Hepatocyte (in vitro differentiated cells): ENCODE measurements at regions not wholly inside any gene's neighbourhood (a gene's known extent, or its start where the extent isn't known, plus 50 kb on each side); places are given as distances from the start of the nearest gene placed in this dataset.

Source experiments
- DNase-seq: peaks from one replicate; pipeline ENCODE4 v3.0.0-alpha.2; 2016; ENCODE audit warnings: low spot score
- H2AFZ ChIP-seq: fragments of 200-600 bp; sonication (generic); 2 replicates; pipeline ENCODE4 v1.6.0; 2016; ENCODE audit warnings: antibody characterized with exemption, mild to moderate bottlenecking
- H3K27ac ChIP-seq: fragments of 200-600 bp; sonication (generic); 2 replicates; pipeline ENCODE4 v1.5.1; 2016; ENCODE audit warnings: mild to moderate bottlenecking
- H3K27me3 ChIP-seq: fragments of 200-600 bp; sonication (generic); 2 replicates; pipeline ENCODE4 v1.6.1; 2016
- H3K36me3 ChIP-seq: fragments of 200-600 bp; sonication (generic); replicated peaks from 2 replicates; pipeline ENCODE4 v1.5.1; 2016; ENCODE audit warnings: low read depth; ENCODE audit not compliant: insufficient read depth
- H3K4me1 ChIP-seq: fragments of 200-600 bp; sonication (generic); 2 replicates; pipeline ENCODE4 v1.5.1; 2016; ENCODE audit warnings: mild to moderate bottlenecking, moderate library complexity; ENCODE audit not compliant: insufficient read depth
- H3K4me2 ChIP-seq: fragments of 200-600 bp; sonication (generic); 2 replicates; pipeline ENCODE4 v1.6.0; 2016
- H3K4me3 ChIP-seq: fragments of 200-600 bp; sonication (generic); 2 replicates; pipeline ENCODE4 v1.5.1; 2016; ENCODE audit warnings: mild to moderate bottlenecking
- H3K79me2 ChIP-seq: fragments of 200-600 bp; sonication (generic); 2 replicates; pipeline ENCODE4 v1.6.0; 2017; ENCODE audit warnings: mild to moderate bottlenecking
- H3K9me2 ChIP-seq: fragments of 200-600 bp; sonication (generic); replicated peaks from 2 replicates; pipeline ENCODE4 v1.6.0; 2017; ENCODE audit warnings: mild to moderate bottlenecking; ENCODE audit not compliant: insufficient read depth
- H3K9me3 ChIP-seq: fragments of 200-600 bp; sonication (generic); 2 replicates; pipeline ENCODE4 v1.5.1; 2016; ENCODE audit warnings: low read depth, mild to moderate bottlenecking
- H4K20me1 ChIP-seq: fragments of 200-600 bp; sonication (generic); 2 replicates; pipeline ENCODE4 v1.6.0; 2016; ENCODE audit warnings: mild to moderate bottlenecking; ENCODE audit not compliant: insufficient read depth, poor library complexity, severe bottlenecking
- CTCF ChIP-seq: fragments of 200-600 bp; sonication (generic); IDR thresholded peaks from 2 replicates; pipeline ENCODE4 v1.5.1; 2016; ENCODE audit warnings: antibody characterized with exemption, mild to moderate bottlenecking; ENCODE audit not compliant: poor library complexity
- EZH2 ChIP-seq: fragments of 200-600 bp; sonication (generic); IDR thresholded peaks from 2 replicates; pipeline ENCODE4 v1.6.1; 2016; ENCODE audit warnings: antibody characterized with exemption, mild to moderate bottlenecking, borderline replicate concordance
- EZH2phosphoT487 ChIP-seq: fragments of 200-600 bp; sonication (generic); IDR thresholded peaks from one replicate; pipeline ENCODE4 v1.6.1; 2018; ENCODE audit warnings: antibody characterized with exemption, mild to moderate bottlenecking, low read depth, moderate library complexity; ENCODE audit not compliant: unreplicated experiment, severe bottlenecking
- WGBS: methylation state at CpG from one replicate; pipeline ENCODE4 v1.1.6; 2016; ENCODE audit warnings: low lambda C conversion rate; ENCODE audit errors: missing lambda C conversion rate; 5-methylcytosine and 5-hydroxymethylcytosine counted together

- Histone ChIP-seq H3K36me3 (no peaks in the 10 kb centered on the region), H3K27me3 (no peaks in the 10 kb centered on the region), H3K4me2 (no peak overlapping the region), H3K4me1 (no peaks in the 10 kb centered on the region), H3K79me2 (no peaks in the 10 kb centered on the region), H3K9me3 (no peaks in the 10 kb centered on the region), H2AFZ (no peak overlapping the region), H3K27ac (no peak overlapping the region), H4K20me1 (no peaks in the 10 kb centered on the region), H3K4me3 (no peak overlapping the region), H3K9me2 (no peaks in the 10 kb centered on the region)
- 63% methylated on average over 8 of the region's 8 CpGs for WGBS
- no peak for DNase-seq
- TF ChIP-seq EZH2phosphoT487 (no peak), CTCF (no peak), EZH2 (no peak)
These were observed 444.9 kb upstream of the TBL1XR1 start for GRCh38 chr3:177642042-177642803.

- no peaks in the 10 kb centered on the region for H3K4me1 ChIP-seq
- H3K36me3 ChIP-seq = no peaks in the 10 kb centered on the region
- H3K27ac ChIP-seq = no peak overlapping the region
- H3K27me3 ChIP-seq = no peaks in the 10 kb centered on the region
- H3K9me3 ChIP-seq = no peaks in the 10 kb centered on the region
- DNase-seq = no peak
- H3K4me2 ChIP-seq = no peak overlapping the region
- H2AFZ ChIP-seq = no peak overlapping the region
- no peak overlapping the region for H3K4me3 ChIP-seq
- TF ChIP-seq EZH2 (no peak), EZH2phosphoT487 (no peak), CTCF (no peak)
- H4K20me1 ChIP-seq = no peaks in the 10 kb centered on the region
- WGBS = 93% methylated on average over 3 of the region's 3 CpGs
- H3K79me2 ChIP-seq = no peaks in the 10 kb centered on the region
- no peaks in the 10 kb centered on the region for H3K9me2 ChIP-seq
These were observed 445.5 kb upstream of the TBL1XR1 start for GRCh38 chr3:177642804-177643125.

GRCh38 chr3:177646749-177647148 is 449.5 kb upstream of the TBL1XR1 start:
- Histone ChIP-seq H3K9me2 (no peaks in the 10 kb centered on the region), H3K4me3 (no peak overlapping the region), H3K27me3 (no peaks in the 10 kb centered on the region), H3K9me3 (no peaks in the 10 kb centered on the region), H4K20me1 (no peaks in the 10 kb centered on the region), H3K27ac (no peak overlapping the region), H2AFZ (no peak overlapping the region), H3K4me2 (no peak overlapping the region), H3K36me3 (no peaks in the 10 kb centered on the region), H3K79me2 (no peaks in the 10 kb centered on the region), H3K4me1 (no peaks in the 10 kb centered on the region)
- DNase-seq = no peak
- WGBS = 88% methylated on average over 3 of the region's 3 CpGs
- no peak for TF ChIP-seq EZH2phosphoT487
- TF ChIP-seq CTCF = no peak
- TF ChIP-seq EZH2 = no peak
